GM12865 (cell line): ENCODE measurements at regions not wholly inside any gene's neighbourhood (a gene's known extent, or its start where the extent isn't known, plus 50 kb on each side); places are given as distances from the start of the nearest gene placed in this dataset.

ENCODE experiments used
- DNase-seq: peaks from one replicate; pipeline ENCODE4 v3.0.0; 2010; ENCODE audit warnings: low read depth
- H3K4me3 ChIP-seq: 2 replicates; pipeline ENCODE4 v1.5.1; 2011; ENCODE audit warnings: mild to moderate bottlenecking, low read depth, low read length, control low read depth
- CTCF ChIP-seq: IDR thresholded peaks from 2 replicates; pipeline ENCODE4 v1.5.1; 2011; ENCODE audit warnings: low read length, control low read depth, low read depth, inconsistent platforms; ENCODE audit not compliant: insufficient read depth; ENCODE audit errors: missing control alignments

GRCh38 chr1:173118404-173118803 is 67.7 kb upstream of the TNFSF18 start:
- TF ChIP-seq CTCF = no peak
- DNase-seq = no peak
- no peak overlapping the region for H3K4me3 ChIP-seq

- no peak for TF ChIP-seq CTCF
- no peak for DNase-seq
- no peak overlapping the region for H3K4me3 ChIP-seq
Observed at GRCh38 chr1:173117761-173118160, 67.0 kb upstream of the TNFSF18 start.

GRCh38 chr1:173117108-173117633 is 66.4 kb upstream of the TNFSF18 start:
- TF ChIP-seq CTCF = no peak
- H3K4me3 ChIP-seq = no peak overlapping the region
- no peak for DNase-seq

- H3K4me3 ChIP-seq = no peak overlapping the region
- TF ChIP-seq CTCF = no peak
- no peak for DNase-seq
Observed at GRCh38 chr1:173114346-173114745, 63.6 kb upstream of the TNFSF18 start.

GRCh38 chr1:173113015-173113741 is 62.4 kb upstream of the TNFSF18 start:
- DNase-seq = no peak
- no peak for TF ChIP-seq CTCF

GRCh38 chr1:173112129-173112528 is 61.4 kb upstream of the TNFSF18 start:
- TF ChIP-seq CTCF = no peak
- peak; percentile 57 for DNase-seq
- no peak overlapping the region for H3K4me3 ChIP-seq

More at GRCh38 chr1:173113015-173113741, 62.4 kb upstream of the TNFSF18 start:
- no peak overlapping the region for H3K4me3 ChIP-seq

- TF ChIP-seq CTCF = no peak
- no peak overlapping the region for H3K4me3 ChIP-seq
- no peak for DNase-seq
Observed at GRCh38 chr1:173107696-173108095, 57.0 kb upstream of the TNFSF18 start.
